ENCODE measurements at regions not wholly inside any gene's neighbourhood (a gene's known extent, or its start where the extent isn't known, plus 50 kb on each side); places are given as distances from the start of the nearest gene placed in this dataset.

GRCh38 chr4:124139044-124139443 lies 573.5 kb downstream of the ANKRD50 start:
- TF ChIP-seq ZNF274 (IDR thresholded peaks at IDR 0.05; ENCODE audit: low read depth, low read length) (no peak), YY1 (IDR thresholded peaks at IDR 0.05; ENCODE audit: insufficient read depth, insufficient read length) (no peak), SUZ12 (IDR thresholded peaks at IDR 0.05; ENCODE audit: extremely low read depth, insufficient read depth, insufficient read length) (no peak)

All from NT2/D1 (cell line).